ENCODE measurements at regions not wholly inside any gene's neighbourhood (a gene's known extent, or its start where the extent isn't known, plus 50 kb on each side); places are given as distances from the start of the nearest gene placed in this dataset.

- H3K36me3 ChIP-seq: no peaks in the 10 kb centered on the region
- no peak overlapping the region for H3K4me3 ChIP-seq
- H3K27ac ChIP-seq: no peak overlapping the region
- TF ChIP-seq, protein P1, sequence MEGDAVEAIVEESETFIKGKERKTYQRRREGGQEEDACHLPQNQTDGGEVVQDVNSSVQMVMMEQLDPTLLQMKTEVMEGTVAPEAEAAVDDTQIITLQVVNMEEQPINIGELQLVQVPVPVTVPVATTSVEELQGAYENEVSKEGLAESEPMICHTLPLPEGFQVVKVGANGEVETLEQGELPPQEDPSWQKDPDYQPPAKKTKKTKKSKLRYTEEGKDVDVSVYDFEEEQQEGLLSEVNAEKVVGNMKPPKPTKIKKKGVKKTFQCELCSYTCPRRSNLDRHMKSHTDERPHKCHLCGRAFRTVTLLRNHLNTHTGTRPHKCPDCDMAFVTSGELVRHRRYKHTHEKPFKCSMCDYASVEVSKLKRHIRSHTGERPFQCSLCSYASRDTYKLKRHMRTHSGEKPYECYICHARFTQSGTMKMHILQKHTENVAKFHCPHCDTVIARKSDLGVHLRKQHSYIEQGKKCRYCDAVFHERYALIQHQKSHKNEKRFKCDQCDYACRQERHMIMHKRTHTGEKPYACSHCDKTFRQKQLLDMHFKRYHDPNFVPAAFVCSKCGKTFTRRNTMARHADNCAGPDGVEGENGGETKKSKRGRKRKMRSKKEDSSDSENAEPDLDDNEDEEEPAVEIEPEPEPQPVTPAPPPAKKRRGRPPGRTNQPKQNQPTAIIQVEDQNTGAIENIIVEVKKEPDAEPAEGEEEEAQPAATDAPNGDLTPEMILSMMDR (IDR thresholded peaks at IDR 0.05): no peak
- H3K9me3 ChIP-seq: no peaks in the 10 kb centered on the region
- WGBS, 2 donors: 61 to 68% methylated on average over 1 of the region's 1 CpG
- H3K4me1 ChIP-seq: peaks cover 0 to 15% (median 0%) of the 10 kb centered on the region in 3 donors
- intact Hi-C loops (cut with DNase I): no loop called here
- DNase-seq: no peak
- no peaks in the 10 kb centered on the region for H3K27me3 ChIP-seq
- no peak for FAIRE-seq
- no peak for ATAC-seq
These were observed 221.7 kb downstream of the CGGBP1 start for GRCh38 chr3:87837076-87837475.

DNA sequence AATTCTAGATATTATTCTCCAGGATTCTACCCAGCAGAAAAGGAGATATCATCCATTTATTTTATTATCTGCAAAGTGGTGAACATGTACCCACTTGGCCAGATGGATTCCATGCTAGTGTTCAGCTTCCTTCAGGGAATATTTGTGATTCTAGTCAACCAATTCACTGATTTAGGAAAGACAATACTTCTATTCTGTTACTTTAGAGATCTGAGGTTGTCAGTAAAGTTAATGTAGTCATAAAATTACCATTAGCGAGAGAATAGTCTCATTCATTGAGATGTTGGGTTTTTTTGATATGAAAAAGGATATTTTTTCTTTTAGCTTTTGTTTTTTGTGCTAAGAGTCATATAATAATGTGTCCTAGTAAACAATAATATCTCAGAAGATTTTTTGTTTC lies 222.8 kb downstream of the CGGBP1 start:
- Histone ChIP-seq H3K27me3 (no peaks in the 10 kb centered on the region), H3K4me1 (peaks cover 0 to 15% (median 0%) of the 10 kb centered on the region in 3 donors), H3K9me3 (no peaks in the 10 kb centered on the region), H3K4me3 (no peak overlapping the region), H3K36me3 (no peaks in the 10 kb centered on the region), H3K27ac (no peak overlapping the region)
- intact Hi-C loops (cut with DNase I): no loop called here
- WGBS, 2 donors: 88 to 90% methylated on average over 1 of the region's 1 CpG
- TF ChIP-seq, protein P1 (IDR thresholded peaks at IDR 0.05): no peak
- no peak for DNase-seq
- no peak for ATAC-seq
- FAIRE-seq: no peak

DNA sequence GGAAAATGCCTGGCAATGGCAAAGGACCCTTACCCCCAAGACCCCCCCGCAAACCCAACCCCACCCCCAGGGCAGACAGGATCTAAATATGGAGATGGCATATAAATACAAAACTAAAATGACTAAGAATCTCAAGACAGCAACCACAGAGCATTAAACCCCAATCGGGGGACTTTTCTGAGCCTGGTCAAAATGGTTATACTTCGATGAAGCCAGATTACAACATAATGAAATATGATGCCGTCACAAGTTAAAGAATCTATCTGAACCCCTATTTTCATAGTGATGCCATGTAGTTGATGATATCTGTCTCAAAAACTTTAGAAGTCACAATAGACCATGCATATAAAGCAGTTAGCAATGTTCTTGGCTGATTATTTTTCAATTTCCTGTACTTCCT lies 223.6 kb downstream of the CGGBP1 start:
- DNase-seq (no peak), ATAC-seq (no peak), FAIRE-seq (no peak)
- H3K27me3 ChIP-seq: no peaks in the 10 kb centered on the region
- H3K27ac ChIP-seq: no peak overlapping the region
- WGBS, 2 donors: 92 to 94% methylated on average over 4 of the region's 4 CpGs
- intact Hi-C loops (cut with DNase I): no loop called here
- no peak overlapping the region for H3K4me3 ChIP-seq
- no peaks in the 10 kb centered on the region for H3K36me3 ChIP-seq
- H3K9me3 ChIP-seq: no peaks in the 10 kb centered on the region
- TF ChIP-seq, protein P1 (IDR thresholded peaks at IDR 0.05): no peak
- peaks cover 0 to 15% (median 0%) of the 10 kb centered on the region in 3 donors for H3K4me1 ChIP-seq

GRCh38 chr3:87834327-87834726 lies 224.5 kb downstream of the CGGBP1 start:
- TF ChIP-seq, protein P1 (IDR thresholded peaks at IDR 0.05): no peak
- 14 to 26% methylated on average over 2 of the region's 2 CpGs for WGBS, 2 donors
- DNase-seq (no peak), ATAC-seq (peak in 3 of 4 donors; percentile 63 to 74 (median 65)), FAIRE-seq (no peak)
- Histone ChIP-seq H3K27me3 (no peaks in the 10 kb centered on the region), H3K27ac (no peak overlapping the region), H3K4me3 (no peak overlapping the region), H3K36me3 (no peaks in the 10 kb centered on the region), H3K9me3 (no peaks in the 10 kb centered on the region), H3K4me1 (peaks cover 0 to 15% (median 0%) of the 10 kb centered on the region in 3 donors)
- intact Hi-C loops (cut with DNase I): no loop called here

DNA sequence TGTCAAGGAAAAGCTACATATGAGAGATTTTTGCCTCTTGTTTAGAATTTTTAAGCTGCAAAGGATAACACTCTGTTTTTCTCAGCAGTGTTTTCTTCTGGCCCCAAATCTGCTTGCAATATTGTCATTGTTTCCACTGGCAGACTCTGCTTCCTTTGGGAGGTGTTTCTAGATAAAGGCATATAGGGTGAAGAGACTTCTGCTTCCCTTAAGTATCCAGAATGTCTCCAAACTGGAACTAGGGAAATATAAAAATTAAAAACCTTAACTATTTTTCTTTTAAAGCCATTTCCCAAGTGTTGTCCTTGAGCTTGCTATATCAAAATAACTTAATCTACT lies 225.8 kb downstream of the CGGBP1 start:
- peak overlapping the region in 2 of 4 donors; percentile 36 to 57 for H3K27ac ChIP-seq
- no peaks in the 10 kb centered on the region for H3K9me3 ChIP-seq
- H3K4me1 ChIP-seq: peaks cover 0 to 15% (median 0%) of the 10 kb centered on the region in 3 donors
- ATAC-seq (peak; percentile 36 to 86 (median 69)), FAIRE-seq (no peak), DNase-seq (peak in 1 of 6 donors; percentile 30)
- intact Hi-C loops (cut with DNase I): no loop called here
- H3K27me3 ChIP-seq: no peaks in the 10 kb centered on the region
- TF ChIP-seq, protein P1 (IDR thresholded peaks at IDR 0.05): no peak
- no peak overlapping the region for H3K4me3 ChIP-seq
- H3K36me3 ChIP-seq: no peaks in the 10 kb centered on the region

All from pancreas (tissue), 10 donors.